ENCODE measurements at regions not wholly inside any gene's neighbourhood (a gene's known extent, or its start where the extent isn't known, plus 50 kb on each side); places are given as distances from the start of the nearest gene placed in this dataset.

DNA sequence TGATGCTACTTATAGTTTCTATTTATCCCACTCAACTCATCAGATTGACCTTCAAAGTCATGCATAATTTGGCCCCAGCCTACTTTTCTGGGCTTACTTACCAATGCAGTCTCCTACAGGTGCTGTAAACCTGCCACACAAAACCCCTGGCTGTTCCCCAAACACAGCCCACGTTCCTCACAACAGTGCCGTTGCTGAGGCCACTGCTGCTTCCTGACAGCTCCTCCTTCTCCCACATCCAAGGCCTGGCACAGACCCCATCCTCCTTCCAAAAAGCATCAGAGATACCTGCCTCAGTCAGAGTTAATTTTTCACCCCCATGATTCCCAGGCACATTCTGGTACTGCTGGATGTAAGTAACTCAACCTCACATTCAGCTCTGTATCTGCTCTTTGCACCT lies 68.1 kb upstream of the SIMC1 start:
- no peaks in the 10 kb centered on the region for H3K27me3 ChIP-seq (replicated peaks)
- no peak overlapping the region for H3K27ac ChIP-seq
- DNase-seq = no peak
- H3K36me3 ChIP-seq (replicated peaks) = no peaks in the 10 kb centered on the region
- TF ChIP-seq, protein P1, sequence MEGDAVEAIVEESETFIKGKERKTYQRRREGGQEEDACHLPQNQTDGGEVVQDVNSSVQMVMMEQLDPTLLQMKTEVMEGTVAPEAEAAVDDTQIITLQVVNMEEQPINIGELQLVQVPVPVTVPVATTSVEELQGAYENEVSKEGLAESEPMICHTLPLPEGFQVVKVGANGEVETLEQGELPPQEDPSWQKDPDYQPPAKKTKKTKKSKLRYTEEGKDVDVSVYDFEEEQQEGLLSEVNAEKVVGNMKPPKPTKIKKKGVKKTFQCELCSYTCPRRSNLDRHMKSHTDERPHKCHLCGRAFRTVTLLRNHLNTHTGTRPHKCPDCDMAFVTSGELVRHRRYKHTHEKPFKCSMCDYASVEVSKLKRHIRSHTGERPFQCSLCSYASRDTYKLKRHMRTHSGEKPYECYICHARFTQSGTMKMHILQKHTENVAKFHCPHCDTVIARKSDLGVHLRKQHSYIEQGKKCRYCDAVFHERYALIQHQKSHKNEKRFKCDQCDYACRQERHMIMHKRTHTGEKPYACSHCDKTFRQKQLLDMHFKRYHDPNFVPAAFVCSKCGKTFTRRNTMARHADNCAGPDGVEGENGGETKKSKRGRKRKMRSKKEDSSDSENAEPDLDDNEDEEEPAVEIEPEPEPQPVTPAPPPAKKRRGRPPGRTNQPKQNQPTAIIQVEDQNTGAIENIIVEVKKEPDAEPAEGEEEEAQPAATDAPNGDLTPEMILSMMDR (IDR thresholded peaks at IDR 0.05; ENCODE audit: low read depth, low read length, missing control alignments) = no peak
- H3K4me3 ChIP-seq (ENCODE audit: low read depth, low read length) = no peak overlapping the region
- in situ Hi-C loops (cut with HindIII; ENCODE audit: low pct_ligation_motif_present, low sequenced_read_pairs) = no loop called here

DNA sequence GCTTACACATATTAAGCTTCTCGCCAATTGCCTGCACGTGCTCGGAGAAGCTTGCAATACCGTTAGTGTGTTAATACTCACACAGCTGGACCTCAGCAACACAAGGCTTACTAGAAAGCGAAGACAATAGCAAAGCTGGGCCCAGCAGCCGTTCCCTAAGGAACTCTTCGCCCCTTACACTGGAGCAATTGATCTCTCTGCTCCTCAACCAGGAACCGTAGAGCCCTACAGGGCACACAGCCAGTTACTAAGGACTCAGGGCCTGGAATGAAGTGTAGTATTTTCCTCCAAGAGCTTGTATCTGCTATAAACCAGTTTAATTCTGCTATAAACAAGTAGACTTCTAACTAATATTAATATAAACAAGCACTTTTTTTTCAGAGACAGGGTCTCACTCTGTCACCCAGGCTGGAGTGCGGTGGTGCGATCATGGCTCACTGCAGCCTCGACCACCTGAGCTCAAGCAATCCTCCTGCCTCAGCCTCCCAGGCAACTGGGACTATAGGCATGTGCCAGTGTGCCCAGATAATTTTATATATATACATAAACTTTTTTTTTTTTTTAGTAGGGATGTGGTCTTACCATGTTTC lies 67.0 kb upstream of the SIMC1 start:
- TF ChIP-seq, protein P1 (IDR thresholded peaks at IDR 0.05; ENCODE audit: low read depth, low read length, missing control alignments) = no peak
- Histone ChIP-seq H3K36me3 (replicated peaks) (no peaks in the 10 kb centered on the region), H3K4me3 (ENCODE audit: low read depth, low read length) (no peak overlapping the region), H3K27me3 (replicated peaks) (no peaks in the 10 kb centered on the region), H3K27ac (no peak overlapping the region)
- DNase-seq = no peak
- in situ Hi-C loops (cut with HindIII; ENCODE audit: low pct_ligation_motif_present, low sequenced_read_pairs) = no loop called here

DNA sequence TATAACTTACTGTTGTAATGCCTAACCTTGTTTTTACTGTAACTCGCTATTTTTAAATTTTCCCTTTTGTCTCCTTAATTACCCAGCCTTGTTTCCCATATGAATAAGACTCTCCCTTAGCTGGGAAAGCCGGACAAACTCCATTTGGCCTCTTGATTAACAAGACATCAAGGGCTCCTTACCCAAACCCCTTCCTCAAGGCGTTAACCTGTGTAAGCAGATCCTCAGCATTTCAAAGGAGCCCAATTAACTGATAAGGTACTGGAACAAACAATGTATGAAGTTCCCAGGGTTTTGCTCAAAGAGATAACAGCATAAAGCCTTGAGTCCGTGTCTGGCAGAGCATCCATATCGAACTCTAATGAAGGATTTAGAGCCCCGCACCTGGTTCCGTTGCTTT lies 66.0 kb upstream of the SIMC1 start:
- Histone ChIP-seq H3K36me3 (replicated peaks) (no peaks in the 10 kb centered on the region), H3K27me3 (replicated peaks) (no peaks in the 10 kb centered on the region), H3K4me3 (ENCODE audit: low read depth, low read length) (no peak overlapping the region), H3K27ac (no peak overlapping the region)
- no peak for DNase-seq
- TF ChIP-seq, protein P1 (IDR thresholded peaks at IDR 0.05; ENCODE audit: low read depth, low read length, missing control alignments) = no peak
- in situ Hi-C loops (cut with HindIII; ENCODE audit: low pct_ligation_motif_present, low sequenced_read_pairs) = no loop called here

DNA sequence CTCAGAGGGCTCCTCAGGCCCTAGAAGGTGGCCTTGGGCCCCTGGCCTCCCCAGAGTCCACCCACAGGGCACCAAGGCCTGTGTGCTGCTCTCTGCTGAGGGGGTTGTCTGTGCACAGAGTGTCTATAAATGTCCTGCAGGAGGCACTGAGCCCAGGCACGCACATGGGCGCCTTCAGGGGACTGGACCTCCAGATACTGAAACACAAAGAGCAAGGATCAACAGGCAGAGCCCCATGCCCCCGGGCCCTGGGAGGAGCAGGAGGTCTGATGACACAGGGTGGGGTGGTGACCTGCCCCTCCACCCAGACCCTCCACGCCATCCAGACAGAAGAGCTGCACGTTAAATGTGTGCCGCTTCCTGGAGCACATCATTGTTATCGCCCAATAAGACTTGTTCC lies 64.6 kb upstream of the SIMC1 start:
- no peaks in the 10 kb centered on the region for H3K27me3 ChIP-seq (replicated peaks)
- no peaks in the 10 kb centered on the region for H3K36me3 ChIP-seq (replicated peaks)
- TF ChIP-seq, protein P1 (IDR thresholded peaks at IDR 0.05; ENCODE audit: low read depth, low read length, missing control alignments) = no peak
- no peak overlapping the region for H3K4me3 ChIP-seq (ENCODE audit: low read depth, low read length)
- no peak for DNase-seq
- in situ Hi-C loops (cut with HindIII; ENCODE audit: low pct_ligation_motif_present, low sequenced_read_pairs) = no loop called here
- H3K27ac ChIP-seq = no peak overlapping the region

DNA sequence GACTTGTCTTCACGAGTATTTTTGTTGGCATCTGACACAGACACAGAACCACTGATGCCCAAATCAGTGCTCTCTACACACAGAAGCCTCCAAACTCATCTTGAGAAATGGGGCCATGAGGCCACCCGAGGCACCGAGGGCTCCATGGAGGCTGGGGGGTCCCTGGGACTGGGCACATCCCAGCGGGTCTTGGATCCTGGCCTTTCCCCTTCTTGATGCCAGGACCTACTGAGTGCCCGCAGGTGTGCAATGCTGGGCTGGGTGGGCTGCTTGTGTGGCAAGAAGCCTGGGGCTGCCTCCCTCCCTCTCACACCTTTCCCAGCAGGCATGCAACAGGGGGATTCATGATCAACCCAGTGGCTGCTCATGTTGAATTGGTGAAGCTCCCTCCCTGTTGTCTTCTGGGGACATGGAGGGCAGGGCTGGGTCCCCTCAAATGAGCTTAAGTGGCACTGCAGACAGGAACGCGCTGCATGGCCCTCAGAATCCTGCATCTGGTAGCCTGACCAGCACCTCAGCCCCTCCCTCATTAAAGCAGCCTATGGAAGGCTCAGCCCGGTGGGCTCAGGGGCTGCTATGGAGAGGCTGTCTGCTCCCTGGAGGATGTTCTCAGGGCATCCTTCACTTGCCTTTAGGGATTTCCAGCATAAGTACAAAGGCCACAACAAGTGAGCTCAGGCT lies 63.7 kb upstream of the SIMC1 start:
- TF ChIP-seq, protein P1 (IDR thresholded peaks at IDR 0.05; ENCODE audit: low read depth, low read length, missing control alignments) = no peak
- no peak for DNase-seq
- in situ Hi-C loops (cut with HindIII; ENCODE audit: low pct_ligation_motif_present, low sequenced_read_pairs) = no loop called here

More for the DNA sequence above, 63.7 kb upstream of the SIMC1 start:
- Histone ChIP-seq H3K36me3 (replicated peaks) (no peaks in the 10 kb centered on the region), H3K27ac (no peak overlapping the region), H3K4me3 (ENCODE audit: low read depth, low read length) (no peak overlapping the region), H3K27me3 (replicated peaks) (no peaks in the 10 kb centered on the region)

All from brain microvascular endothelial cell (primary cell).